OCI-LY1 (cell line): ENCODE measurements at regions not wholly inside any gene's neighbourhood (a gene's known extent, or its start where the extent isn't known, plus 50 kb on each side); places are given as distances from the start of the nearest gene placed in this dataset.

Experiments
- EZH2 ChIP-seq: fragments of 200-600 bp; sonication (generic), shearing (Covaris generic); IDR thresholded peaks from 2 replicates; pipeline ENCODE4 v1.8.0; 2017; ENCODE audit warnings: borderline replicate concordance, mixed run types, mild to moderate bottlenecking, antibody characterized with exemption, low read length, moderate library complexity, mixed read lengths
- TF ChIP-seq, protein P1 (sequence below): fragments of 200-600 bp; sonication (generic), shearing (Covaris generic); IDR thresholded peaks from 2 replicates; pipeline ENCODE4 v1.5.1; 2017; ENCODE audit warnings: mild to moderate bottlenecking, antibody characterized with exemption, low read length, moderate library complexity, mixed read lengths

DNA sequence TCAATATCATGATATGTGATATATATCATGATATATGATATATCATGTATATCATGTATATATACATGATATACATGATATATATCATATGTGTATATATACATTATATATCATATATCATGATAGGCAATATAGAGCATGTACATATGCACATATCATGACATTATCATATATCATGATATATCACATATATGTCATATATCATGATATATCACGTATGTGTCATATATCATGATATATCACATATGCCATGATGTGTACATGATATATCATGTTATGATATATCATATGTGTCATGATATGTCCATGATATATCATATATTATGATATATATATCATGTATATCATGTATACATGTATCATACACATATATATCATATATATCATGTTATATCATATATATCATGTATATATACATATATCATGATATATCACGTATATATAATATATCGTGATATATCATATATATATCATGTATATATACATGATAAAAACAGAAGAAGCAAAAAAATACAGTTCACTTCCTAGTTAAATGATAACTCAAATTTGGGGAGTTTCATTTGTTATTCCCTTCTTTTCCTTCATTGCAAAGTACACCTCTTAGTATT lies 670.1 kb upstream of the EPHA5 start:
- TF ChIP-seq, protein P1, sequence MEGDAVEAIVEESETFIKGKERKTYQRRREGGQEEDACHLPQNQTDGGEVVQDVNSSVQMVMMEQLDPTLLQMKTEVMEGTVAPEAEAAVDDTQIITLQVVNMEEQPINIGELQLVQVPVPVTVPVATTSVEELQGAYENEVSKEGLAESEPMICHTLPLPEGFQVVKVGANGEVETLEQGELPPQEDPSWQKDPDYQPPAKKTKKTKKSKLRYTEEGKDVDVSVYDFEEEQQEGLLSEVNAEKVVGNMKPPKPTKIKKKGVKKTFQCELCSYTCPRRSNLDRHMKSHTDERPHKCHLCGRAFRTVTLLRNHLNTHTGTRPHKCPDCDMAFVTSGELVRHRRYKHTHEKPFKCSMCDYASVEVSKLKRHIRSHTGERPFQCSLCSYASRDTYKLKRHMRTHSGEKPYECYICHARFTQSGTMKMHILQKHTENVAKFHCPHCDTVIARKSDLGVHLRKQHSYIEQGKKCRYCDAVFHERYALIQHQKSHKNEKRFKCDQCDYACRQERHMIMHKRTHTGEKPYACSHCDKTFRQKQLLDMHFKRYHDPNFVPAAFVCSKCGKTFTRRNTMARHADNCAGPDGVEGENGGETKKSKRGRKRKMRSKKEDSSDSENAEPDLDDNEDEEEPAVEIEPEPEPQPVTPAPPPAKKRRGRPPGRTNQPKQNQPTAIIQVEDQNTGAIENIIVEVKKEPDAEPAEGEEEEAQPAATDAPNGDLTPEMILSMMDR, result no peak
- no peak for TF ChIP-seq EZH2
